GM20000 (cell line): ENCODE measurements at regions not wholly inside any gene's neighbourhood (a gene's known extent, or its start where the extent isn't known, plus 50 kb on each side); places are given as distances from the start of the nearest gene placed in this dataset.

ENCODE experiments used
- DNase-seq: peaks from one replicate; pipeline ENCODE4 v3.0.0; 2012; ENCODE audit warnings: low spot score
- TF ChIP-seq, protein P1 (sequence below): IDR thresholded peaks from 2 replicates; pipeline ENCODE4 v1.5.1; 2012; ENCODE audit warnings: mild to moderate bottlenecking, control low read depth; ENCODE audit errors: extremely low read depth, missing control alignments

DNA sequence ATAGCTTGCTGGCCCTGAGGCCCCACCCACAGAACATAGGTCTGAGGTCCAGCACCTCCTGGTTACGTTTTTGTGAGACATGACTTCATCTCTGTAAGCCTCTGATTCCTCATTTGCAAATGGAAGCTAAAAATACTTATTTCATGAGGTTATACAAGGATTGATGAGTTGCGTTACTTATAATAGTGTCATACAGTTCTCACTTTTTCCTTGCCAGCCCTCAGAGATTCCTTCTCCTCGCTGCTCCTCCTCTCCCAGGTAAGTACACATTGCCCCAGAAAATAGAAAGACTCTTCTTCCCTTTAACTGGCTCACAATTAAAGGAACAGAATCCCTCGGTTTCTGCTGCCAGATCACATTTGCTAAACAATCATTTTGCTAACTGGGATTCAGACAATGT lies 739.2 kb downstream of the VRK1 start:
- TF ChIP-seq, protein P1, sequence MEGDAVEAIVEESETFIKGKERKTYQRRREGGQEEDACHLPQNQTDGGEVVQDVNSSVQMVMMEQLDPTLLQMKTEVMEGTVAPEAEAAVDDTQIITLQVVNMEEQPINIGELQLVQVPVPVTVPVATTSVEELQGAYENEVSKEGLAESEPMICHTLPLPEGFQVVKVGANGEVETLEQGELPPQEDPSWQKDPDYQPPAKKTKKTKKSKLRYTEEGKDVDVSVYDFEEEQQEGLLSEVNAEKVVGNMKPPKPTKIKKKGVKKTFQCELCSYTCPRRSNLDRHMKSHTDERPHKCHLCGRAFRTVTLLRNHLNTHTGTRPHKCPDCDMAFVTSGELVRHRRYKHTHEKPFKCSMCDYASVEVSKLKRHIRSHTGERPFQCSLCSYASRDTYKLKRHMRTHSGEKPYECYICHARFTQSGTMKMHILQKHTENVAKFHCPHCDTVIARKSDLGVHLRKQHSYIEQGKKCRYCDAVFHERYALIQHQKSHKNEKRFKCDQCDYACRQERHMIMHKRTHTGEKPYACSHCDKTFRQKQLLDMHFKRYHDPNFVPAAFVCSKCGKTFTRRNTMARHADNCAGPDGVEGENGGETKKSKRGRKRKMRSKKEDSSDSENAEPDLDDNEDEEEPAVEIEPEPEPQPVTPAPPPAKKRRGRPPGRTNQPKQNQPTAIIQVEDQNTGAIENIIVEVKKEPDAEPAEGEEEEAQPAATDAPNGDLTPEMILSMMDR = no peak
- DNase-seq = no peak

DNA sequence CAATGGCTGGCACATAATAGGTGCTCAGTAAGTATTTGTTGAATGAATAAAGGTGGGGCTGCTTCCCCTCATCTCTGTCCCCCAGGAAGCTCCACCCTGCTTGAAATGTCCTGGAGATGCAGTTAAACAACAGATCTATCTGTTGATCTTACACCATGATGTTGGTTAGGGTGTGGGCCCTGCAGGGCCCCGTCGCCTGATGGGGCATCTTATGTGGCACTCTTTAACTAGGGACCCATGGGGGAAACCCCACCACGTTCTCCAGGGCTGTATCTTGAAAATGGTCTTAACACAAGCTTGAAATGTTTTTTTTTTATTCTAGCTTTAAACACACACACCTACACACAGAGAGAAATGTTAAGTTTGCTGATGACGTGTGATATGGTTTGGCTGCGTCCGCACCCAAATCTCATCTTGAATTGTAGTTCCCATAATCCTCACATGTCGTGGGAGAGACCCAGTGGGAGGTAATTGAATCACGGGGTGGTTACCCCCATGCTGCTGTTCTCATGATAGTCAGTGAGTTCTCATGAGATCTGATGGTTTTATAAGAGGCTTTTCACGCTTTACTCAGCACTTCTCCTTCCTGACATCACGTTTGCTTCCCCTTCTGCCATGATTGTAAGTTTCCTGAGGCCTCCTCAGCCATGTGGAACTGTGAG lies 741.7 kb downstream of the VRK1 start:
- no peak for DNase-seq
- TF ChIP-seq, protein P1 = no peak

DNA sequence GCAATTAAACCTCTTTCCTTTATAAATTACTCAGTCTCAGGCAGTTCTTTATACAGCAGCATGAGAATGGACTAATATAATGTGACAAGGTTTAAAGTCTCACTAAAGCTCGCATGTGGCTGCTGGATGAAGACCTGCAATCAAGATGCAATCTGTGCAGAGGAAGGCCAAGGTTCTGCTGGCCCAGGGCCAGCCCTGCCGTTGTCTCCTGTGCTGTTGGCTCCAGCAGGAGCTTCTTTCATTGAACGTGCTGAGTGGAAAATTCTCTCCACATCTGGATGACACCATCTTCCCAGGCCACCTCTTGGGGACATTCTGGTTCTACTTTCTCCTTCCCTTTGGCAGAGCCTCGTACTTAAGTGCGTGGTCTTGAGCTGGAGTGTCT lies 742.2 kb downstream of the VRK1 start:
- TF ChIP-seq, protein P1 = no peak
- DNase-seq = no peak

DNA sequence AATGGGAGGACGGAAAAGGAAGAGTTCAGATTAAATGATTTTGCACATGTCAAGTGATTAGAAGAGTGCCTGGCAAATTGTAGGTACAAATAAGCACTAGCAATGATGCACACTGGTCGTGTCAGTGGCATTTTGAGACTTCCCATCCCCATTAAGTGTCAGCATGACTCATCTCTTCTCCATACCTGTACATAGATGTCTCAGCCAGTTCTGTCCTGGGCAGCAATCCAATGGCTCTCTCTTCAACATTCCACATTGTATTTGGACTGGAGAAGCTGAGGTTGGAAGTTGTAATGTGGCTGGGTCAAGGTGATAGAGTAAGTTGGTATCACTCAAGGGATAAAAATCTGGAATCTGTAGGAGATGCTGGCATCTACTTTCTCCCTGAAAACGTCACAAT lies 742.7 kb downstream of the VRK1 start:
- TF ChIP-seq, protein P1 = no peak
- no peak for DNase-seq

DNA sequence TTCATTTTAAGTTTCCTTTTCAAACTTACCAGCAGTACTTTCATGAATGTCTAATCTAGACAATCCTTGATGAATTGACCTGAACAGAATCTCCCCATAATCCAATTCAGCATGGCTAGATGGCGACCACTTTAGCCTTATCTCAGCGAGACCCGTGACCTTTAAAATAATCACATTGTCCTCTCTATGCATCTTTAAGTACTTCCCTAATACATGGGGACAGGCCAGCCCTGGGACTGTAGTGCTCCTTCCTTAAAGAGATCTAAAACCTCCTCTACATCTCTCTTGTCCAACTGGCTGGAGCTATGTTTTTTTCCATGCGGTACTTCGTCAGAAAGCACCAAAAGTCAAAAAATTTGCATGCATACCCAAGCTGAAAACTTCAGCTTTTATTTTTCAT lies 746.0 kb downstream of the VRK1 start:
- TF ChIP-seq, protein P1 = no peak

DNA sequence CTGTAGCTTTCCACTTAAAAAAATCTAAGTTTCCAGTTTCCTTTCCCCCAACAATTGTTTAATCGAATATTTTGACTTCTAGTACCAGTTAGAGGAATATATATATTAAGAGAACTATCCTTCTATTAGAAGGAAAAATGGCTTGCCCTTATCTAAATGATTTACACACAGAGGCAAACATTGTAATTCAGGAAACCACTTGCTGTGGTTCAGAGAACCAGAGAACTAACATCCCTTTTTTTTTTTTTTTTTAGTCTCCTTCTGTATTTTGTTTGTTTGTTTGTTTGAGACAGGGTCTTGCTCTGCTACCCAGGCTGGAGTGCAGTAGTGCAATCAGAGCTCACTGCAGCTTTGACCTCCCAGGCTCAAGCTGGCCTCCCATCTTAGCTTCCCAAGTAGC lies 746.6 kb downstream of the VRK1 start:
- DNase-seq = no peak
- TF ChIP-seq, protein P1 = no peak

More for the DNA sequence above, 746.0 kb downstream of the VRK1 start:
- no peak for DNase-seq

DNA sequence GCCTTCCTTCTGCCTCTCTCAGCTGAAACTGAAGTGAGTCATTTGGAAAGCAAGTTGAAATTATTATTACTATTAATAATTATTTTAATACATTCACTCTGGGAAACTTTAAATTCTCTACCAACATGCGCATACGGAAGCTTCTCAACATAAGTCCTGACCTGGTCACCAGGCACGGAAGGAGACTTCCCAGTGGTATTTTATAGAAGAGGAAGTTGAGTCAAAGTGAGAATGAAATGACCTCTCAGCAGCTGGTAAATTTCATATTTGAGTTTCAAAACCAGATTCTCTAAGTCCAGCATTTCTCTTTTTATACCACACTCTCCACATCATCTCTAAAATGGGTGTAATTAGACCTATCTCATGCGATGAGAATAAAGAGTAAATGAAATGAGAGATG lies 747.4 kb downstream of the VRK1 start:
- no peak for DNase-seq
- TF ChIP-seq, protein P1 = no peak
